Sigmoid colon (tissue), 6 donors: ENCODE measurements at regions not wholly inside any gene's neighbourhood (a gene's known extent, or its start where the extent isn't known, plus 50 kb on each side); places are given as distances from the start of the nearest gene placed in this dataset.

ENCODE experiments used
- DNase-seq: peaks from one replicate; pipeline ENCODE4 v3.0.0-alpha.2; 2019
- H3K27ac ChIP-seq, 4 donors: fragments of 200-600 bp; sonication (generic); one replicate each; pipeline ENCODE4 v1.5.1; 2016 to 2019; ENCODE audit warnings: mild to moderate bottlenecking in 1 of 4
- H3K27me3 ChIP-seq, 3 donors: fragments of 200-600 bp; sonication (generic); one replicate each; pipeline ENCODE4 v1.5.1; 2019; ENCODE audit warnings: mild to moderate bottlenecking in 1 of 3
- H3K36me3 ChIP-seq, 4 donors: fragments of 200-600 bp; sonication (generic); one replicate each; pipeline ENCODE4 v1.5.1; 2016 to 2019
- H3K4me1 ChIP-seq, 4 donors: fragments of 200-600 bp; sonication (generic); one replicate each; pipeline ENCODE4 v1.5.1; 2017 to 2019
- H3K4me3 ChIP-seq, 4 donors: fragments of 200-600 bp; sonication (generic); one replicate each; pipeline ENCODE4 v1.5.1; 2017 to 2019; ENCODE audit warnings: mild to moderate bottlenecking in 2 of 4, moderate library complexity in 1 of 4
- H3K9me3 ChIP-seq, 4 donors: fragments of 200-600 bp in 3 of 4; sonication (generic) in 3 of 4; one replicate each; pipeline versions ENCODE4 v1.5.1 to v1.6.1; 2013 to 2019
- EP300 ChIP-seq, 4 donors: sonication (generic); formaldehyde crosslinking; IDR thresholded peaks; one replicate each; pipeline ENCODE4 v1.6.1; 2017; ENCODE audit warnings: antibody characterized with exemption in 4 of 4
- POLR2A ChIP-seq, 2 donors: fragments of 450-650 bp; IDR thresholded peaks; one replicate each; pipeline ENCODE4 v1.6.1; 2016; ENCODE audit warnings: antibody characterized with exemption in 2 of 2, mild to moderate bottlenecking in 2 of 2, moderate library complexity in 2 of 2
- POLR2AphosphoS5 ChIP-seq, 4 donors: sonication (generic); formaldehyde crosslinking; IDR thresholded peaks; one replicate each; pipeline ENCODE4 v1.6.1; 2017; ENCODE audit warnings: antibody characterized with exemption in 4 of 4
- WGBS, 2 donors: extraction: QIAGEN DNeasy Blood & Tissue Kit; methylation state at CpG; one replicate each; pipeline ENCODE4 v1.1.7; 2013; 5-methylcytosine and 5-hydroxymethylcytosine counted together
- intact Hi-C: fragments of 100-400 bp; cut with DNase I; formaldehyde crosslinking; loops from one replicate; pipeline ENCODE4 v1.15.1; 2023
- TF ChIP-seq, protein P1 (sequence below), 4 experiments: fragments of 450-650 bp in 3 of 4; fragments of 200-600 bp in 1 of 4; IDR thresholded peaks; one replicate each; pipeline ENCODE4 v1.5.1; 2016 to 2019; ENCODE audit warnings: antibody characterized with exemption in 4 of 4, mild to moderate bottlenecking in 3 of 4, moderate library complexity in 2 of 4
- donor health status: healthy with polysubstance abuse.
- donor health status: healthy.

DNA sequence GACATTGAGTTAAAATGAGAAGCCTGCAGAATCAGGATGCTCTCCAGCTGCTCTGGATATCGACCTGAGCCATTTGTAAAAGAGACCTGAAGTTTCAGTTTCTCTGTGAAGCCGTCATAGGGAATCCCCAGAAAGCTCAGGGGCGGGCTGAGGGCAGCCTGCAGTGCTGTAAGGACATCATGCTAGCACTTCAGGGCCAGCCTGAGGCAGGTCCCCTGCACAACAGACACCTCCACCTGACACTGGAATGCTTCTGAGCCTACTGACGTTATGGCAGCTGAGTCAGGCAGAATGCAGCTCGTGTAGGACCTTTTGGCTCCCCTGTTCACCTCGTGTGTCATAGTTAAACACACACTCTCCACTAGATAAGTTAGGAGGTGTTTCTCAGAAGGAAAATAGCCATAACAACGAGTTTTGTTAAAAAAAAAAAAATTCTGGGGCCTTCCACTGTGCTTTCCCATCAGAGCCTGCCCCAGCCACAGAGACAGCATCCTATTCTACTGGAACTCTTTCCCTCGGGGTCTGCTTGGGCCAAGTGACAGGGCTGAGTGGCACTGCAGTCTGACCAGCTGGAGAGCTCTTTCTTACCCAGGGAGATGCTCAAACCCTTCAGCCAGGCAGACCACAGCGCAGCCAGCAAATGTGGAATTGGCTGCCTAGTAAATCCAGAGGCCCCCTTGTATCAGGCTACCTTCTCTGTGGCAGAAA lies 354.9 kb downstream of the DIRAS2 start:
- TF ChIP-seq, protein P1, sequence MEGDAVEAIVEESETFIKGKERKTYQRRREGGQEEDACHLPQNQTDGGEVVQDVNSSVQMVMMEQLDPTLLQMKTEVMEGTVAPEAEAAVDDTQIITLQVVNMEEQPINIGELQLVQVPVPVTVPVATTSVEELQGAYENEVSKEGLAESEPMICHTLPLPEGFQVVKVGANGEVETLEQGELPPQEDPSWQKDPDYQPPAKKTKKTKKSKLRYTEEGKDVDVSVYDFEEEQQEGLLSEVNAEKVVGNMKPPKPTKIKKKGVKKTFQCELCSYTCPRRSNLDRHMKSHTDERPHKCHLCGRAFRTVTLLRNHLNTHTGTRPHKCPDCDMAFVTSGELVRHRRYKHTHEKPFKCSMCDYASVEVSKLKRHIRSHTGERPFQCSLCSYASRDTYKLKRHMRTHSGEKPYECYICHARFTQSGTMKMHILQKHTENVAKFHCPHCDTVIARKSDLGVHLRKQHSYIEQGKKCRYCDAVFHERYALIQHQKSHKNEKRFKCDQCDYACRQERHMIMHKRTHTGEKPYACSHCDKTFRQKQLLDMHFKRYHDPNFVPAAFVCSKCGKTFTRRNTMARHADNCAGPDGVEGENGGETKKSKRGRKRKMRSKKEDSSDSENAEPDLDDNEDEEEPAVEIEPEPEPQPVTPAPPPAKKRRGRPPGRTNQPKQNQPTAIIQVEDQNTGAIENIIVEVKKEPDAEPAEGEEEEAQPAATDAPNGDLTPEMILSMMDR (IDR thresholded peaks at IDR 0.05), result no peak
- TF ChIP-seq POLR2A (IDR thresholded peaks at IDR 0.05) (no peak), EP300 (IDR thresholded peaks at IDR 0.05) (no peak), POLR2AphosphoS5 (IDR thresholded peaks at IDR 0.05) (no peak)
- no peaks in the 10 kb centered on the region for H3K4me1 ChIP-seq
- DNase-seq, result no peak
- intact Hi-C loops, result no loop called here
- no peaks in the 10 kb centered on the region for H3K36me3 ChIP-seq
- H3K4me3 ChIP-seq, result no peak overlapping the region
- WGBS, 2 donors, result 65% methylated on average over 9 of the region's 9 CpGs
- no peaks in the 10 kb centered on the region for H3K27me3 ChIP-seq
- H3K27ac ChIP-seq, result no peak overlapping the region
- no peaks in the 10 kb centered on the region for H3K9me3 ChIP-seq

DNA sequence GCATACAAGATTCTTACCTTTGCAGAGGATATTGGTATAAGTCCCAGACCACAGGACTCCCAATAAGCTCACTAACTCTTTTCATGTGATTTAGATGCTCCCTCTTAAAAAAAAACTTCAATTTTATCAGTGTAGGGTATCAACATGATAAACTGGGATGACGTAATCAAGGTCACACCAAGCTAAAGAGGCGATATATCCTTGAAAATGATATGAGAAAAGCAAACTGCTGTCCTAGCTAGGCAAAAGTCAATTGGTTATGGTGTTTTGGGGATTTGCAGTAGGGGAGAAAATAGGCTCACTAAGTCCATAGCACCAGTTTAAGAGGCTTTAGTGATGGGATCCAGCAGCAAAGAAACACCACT lies 354.4 kb downstream of the DIRAS2 start:
- H3K36me3 ChIP-seq, result no peaks in the 10 kb centered on the region
- no peak for TF ChIP-seq POLR2A (IDR thresholded peaks at IDR 0.05)
- no peak for TF ChIP-seq POLR2AphosphoS5 (IDR thresholded peaks at IDR 0.05)
- TF ChIP-seq EP300 (IDR thresholded peaks at IDR 0.05), result no peak
- TF ChIP-seq, protein P1 (IDR thresholded peaks at IDR 0.05), result no peak

DNA sequence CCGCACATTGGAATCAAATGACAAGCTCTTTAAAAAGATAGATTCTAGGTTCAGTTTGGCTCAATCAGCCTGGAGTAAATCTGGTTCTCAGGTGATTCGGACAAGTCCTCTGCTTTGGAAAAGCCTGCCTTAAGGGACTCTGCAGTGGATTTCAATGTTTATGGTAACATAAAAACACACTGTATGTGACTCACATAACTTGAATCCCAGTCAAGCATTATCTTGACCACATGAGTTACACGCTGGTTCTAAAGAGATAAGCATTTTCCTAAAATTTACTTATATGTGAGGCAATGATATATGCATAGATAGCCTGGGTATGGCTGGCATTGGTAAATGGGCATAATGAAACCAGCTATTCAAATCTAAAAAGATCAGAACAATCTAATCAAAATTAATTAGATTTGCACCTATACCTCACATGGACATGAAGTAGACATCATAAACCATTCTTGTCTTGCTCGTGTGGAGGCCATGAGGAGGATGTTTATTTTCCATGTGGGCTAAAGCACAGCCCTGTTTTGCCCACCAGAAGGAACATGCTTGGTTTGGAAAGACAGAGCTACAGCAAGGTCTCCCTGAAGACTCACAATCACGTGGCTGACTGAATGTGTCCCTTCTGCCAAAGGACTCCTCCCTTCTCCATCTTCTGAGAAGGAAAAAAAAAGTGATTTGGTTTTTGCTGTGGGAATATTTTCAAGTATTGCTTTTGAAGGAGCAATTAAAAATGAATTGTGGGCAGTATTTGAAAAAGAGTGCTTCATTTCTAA lies 351.7 kb downstream of the DIRAS2 start:
- DNase-seq, result no peak
- TF ChIP-seq EP300 (IDR thresholded peaks at IDR 0.05) (no peak), POLR2A (IDR thresholded peaks at IDR 0.05) (no peak), POLR2AphosphoS5 (IDR thresholded peaks at IDR 0.05) (no peak)
- TF ChIP-seq, protein P1 (IDR thresholded peaks at IDR 0.05), result no peak
- H3K4me1 ChIP-seq, result no peaks in the 10 kb centered on the region
- no peaks in the 10 kb centered on the region for H3K27me3 ChIP-seq
- H3K36me3 ChIP-seq, result no peaks in the 10 kb centered on the region
- no peak overlapping the region for H3K27ac ChIP-seq
- no peaks in the 10 kb centered on the region for H3K9me3 ChIP-seq
- H3K4me3 ChIP-seq, result no peak overlapping the region
- intact Hi-C loops, result no loop called here
- WGBS, 2 donors, result 74 to 77% methylated on average over 5 of the region's 5 CpGs

More for the DNA sequence above, 354.4 kb downstream of the DIRAS2 start:
- no peak overlapping the region for H3K27ac ChIP-seq
- DNase-seq, result no peak
- intact Hi-C loops, result no loop called here
- no peaks in the 10 kb centered on the region for H3K4me1 ChIP-seq
- WGBS, 2 donors, result 87 to 97% methylated on average over 2 of the region's 2 CpGs
- H3K27me3 ChIP-seq, result no peaks in the 10 kb centered on the region
- H3K9me3 ChIP-seq, result no peaks in the 10 kb centered on the region
- H3K4me3 ChIP-seq, result no peak overlapping the region

DNA sequence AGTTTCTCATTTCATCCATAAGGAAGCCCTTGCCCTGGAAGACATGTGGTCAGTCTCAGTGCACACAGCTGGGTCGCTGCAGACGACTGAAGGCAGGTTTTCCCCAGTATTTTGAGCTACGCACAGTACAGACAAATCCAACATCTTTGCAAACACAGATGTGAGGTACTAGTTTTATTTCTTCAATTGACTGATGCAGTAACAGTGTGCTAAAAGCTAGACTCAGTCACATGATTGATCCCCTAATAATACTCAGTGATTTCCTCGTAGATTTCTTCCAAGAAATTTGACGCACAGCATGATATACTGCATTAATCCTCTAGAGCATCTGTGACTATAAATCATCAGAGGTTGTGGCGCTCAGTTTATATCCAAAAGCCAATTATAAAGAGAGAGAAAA lies 346.1 kb downstream of the DIRAS2 start:
- intact Hi-C loops, result no loop called here
- TF ChIP-seq, protein P1 (IDR thresholded peaks at IDR 0.05), result no peak
- TF ChIP-seq POLR2A (IDR thresholded peaks at IDR 0.05) (no peak), EP300 (IDR thresholded peaks at IDR 0.05) (no peak), POLR2AphosphoS5 (IDR thresholded peaks at IDR 0.05) (no peak)
- 56 to 70% methylated on average over 6 of the region's 6 CpGs for WGBS, 2 donors
- Histone ChIP-seq H3K4me1 (peaks cover 0 to 5% (median 0%) of the 10 kb centered on the region in 4 donors), H3K27me3 (peaks cover 0 to 8% (median 0%) of the 10 kb centered on the region in 3 donors), H3K36me3 (no peaks in the 10 kb centered on the region), H3K9me3 (no peaks in the 10 kb centered on the region), H3K27ac (no peak overlapping the region), H3K4me3 (no peak overlapping the region)
- no peak for DNase-seq
